GM13977 (cell line): ENCODE measurements at regions not wholly inside any gene's neighbourhood (a gene's known extent, or its start where the extent isn't known, plus 50 kb on each side); places are given as distances from the start of the nearest gene placed in this dataset.

Experiments
- DNase-seq: peaks from one replicate; pipeline ENCODE4 v3.0.0; 2012; ENCODE audit warnings: low spot score
- in situ Hi-C: fragments of 300-500 bp; cut with MboI; formaldehyde crosslinking; loops from one replicate; pipeline ENCODE4 v1.12.0; 2022; ENCODE audit warnings: low sequenced_read_pairs, low pct_unique_long_range_greater_than_20kb, mixed read lengths, inconsistent platforms; ENCODE audit not compliant: unreplicated experiment
- TF ChIP-seq, protein P1 (sequence below): IDR thresholded peaks from 2 replicates; pipeline ENCODE4 v1.5.1; 2012; ENCODE audit warnings: mild to moderate bottlenecking, control low read depth; ENCODE audit not compliant: insufficient read depth; ENCODE audit errors: extremely low read depth, missing control alignments

DNA sequence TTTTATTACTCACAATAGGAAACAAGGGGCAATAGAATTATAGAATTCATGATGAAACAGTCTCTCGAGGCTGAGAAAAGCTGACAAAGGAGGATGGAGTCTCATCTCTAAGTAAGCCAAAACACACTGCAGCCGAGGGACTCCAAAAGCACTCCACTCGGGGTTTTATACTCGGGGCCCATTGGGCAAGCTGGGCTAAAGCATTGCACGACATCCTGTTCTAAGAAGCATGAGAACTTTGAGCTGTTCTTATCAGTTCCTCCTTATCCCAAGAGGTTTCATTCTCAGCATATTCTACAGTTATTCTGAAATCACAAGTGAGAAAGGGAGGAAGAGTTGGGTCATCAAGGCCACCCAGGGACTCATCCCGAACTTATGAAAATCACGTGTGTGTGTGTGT, 1475.5 kb downstream of the PCDH18 start:
- no peak for DNase-seq
- in situ Hi-C loops = no loop called here
- TF ChIP-seq, protein P1, sequence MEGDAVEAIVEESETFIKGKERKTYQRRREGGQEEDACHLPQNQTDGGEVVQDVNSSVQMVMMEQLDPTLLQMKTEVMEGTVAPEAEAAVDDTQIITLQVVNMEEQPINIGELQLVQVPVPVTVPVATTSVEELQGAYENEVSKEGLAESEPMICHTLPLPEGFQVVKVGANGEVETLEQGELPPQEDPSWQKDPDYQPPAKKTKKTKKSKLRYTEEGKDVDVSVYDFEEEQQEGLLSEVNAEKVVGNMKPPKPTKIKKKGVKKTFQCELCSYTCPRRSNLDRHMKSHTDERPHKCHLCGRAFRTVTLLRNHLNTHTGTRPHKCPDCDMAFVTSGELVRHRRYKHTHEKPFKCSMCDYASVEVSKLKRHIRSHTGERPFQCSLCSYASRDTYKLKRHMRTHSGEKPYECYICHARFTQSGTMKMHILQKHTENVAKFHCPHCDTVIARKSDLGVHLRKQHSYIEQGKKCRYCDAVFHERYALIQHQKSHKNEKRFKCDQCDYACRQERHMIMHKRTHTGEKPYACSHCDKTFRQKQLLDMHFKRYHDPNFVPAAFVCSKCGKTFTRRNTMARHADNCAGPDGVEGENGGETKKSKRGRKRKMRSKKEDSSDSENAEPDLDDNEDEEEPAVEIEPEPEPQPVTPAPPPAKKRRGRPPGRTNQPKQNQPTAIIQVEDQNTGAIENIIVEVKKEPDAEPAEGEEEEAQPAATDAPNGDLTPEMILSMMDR = no peak

DNA sequence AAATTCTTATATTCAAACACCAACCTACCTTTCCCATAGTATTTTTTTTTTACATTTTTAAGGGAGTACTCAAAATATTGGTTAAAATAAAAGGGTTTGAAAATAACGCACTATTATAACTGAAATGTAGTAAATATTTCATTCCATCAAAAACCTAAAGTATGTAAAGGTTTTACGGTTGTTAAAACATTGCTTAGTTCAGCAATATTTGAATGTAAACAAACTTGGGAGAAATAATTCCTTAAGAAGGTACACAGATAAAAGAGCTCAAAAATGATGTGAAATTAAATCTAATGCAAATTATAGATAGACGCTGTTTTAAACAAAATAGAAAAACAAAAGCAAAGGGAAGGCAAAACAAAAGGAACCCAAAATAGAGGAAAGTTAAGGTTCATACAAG, 1476.9 kb downstream of the PCDH18 start:
- TF ChIP-seq, protein P1 = no peak
- in situ Hi-C loops = no loop called here
- DNase-seq = no peak

DNA sequence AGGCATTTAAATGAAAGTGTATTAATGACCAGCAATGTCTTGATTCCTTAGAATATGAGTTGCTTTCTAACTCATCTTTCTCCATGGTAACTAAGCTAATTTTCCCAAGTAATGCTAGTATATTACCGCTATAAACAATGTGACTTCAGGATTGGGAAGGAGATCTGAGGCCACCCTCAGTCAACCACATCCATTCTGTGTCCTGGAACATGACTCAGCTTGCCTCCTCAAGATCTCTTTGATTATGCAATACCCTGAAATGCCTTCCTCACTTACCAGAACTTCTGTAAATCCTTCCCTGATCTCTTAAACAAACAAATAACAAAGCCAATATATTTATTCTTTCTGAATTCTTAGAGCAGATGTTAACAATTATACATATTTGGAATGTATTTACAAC, 1495.5 kb downstream of the PCDH18 start:
- in situ Hi-C loops = no loop called here
- no peak for DNase-seq
- TF ChIP-seq, protein P1 = no peak

DNA sequence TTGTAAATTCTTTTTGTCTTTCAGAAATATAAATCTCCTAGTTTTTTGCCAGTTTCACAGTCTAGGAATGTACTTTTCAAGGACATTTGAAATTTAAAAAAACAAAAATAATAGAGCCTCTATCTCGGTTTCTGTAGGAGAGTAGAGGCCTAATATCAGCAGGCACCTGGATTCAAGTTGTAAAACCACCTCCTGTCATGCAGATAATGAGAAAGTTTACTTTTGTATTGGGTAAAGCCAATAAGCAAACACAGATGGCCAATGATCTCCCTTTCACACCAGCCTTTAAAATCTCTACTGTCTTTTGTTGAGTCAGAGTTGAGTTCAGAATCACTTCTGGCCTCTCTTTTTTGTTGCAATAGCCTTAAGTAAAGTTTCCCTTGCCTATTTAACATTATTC, 1499.9 kb downstream of the PCDH18 start:
- TF ChIP-seq, protein P1 = no peak
- in situ Hi-C loops = no loop called here
- no peak for DNase-seq

DNA sequence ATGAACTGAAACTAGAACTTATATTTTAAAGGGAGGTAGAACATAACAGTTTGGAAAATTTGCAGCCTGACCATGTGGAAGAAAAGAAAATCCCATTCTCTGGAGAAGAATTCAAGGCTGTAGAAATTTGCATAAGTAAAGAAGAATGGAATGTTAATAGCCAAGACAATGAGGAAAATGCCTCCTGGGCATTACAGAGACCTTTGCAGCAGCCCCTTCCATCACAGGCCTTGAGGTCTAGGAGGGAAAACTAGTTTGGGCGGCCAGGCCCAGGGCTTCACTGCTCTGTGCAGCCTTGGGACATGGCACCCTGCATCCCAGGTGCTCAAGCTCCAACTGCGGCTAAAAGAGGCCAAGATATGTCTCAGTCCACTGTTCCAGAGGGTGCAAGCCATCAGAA, 1506.8 kb downstream of the PCDH18 start:
- in situ Hi-C loops = no loop called here
- DNase-seq = no peak
- TF ChIP-seq, protein P1 = no peak

DNA sequence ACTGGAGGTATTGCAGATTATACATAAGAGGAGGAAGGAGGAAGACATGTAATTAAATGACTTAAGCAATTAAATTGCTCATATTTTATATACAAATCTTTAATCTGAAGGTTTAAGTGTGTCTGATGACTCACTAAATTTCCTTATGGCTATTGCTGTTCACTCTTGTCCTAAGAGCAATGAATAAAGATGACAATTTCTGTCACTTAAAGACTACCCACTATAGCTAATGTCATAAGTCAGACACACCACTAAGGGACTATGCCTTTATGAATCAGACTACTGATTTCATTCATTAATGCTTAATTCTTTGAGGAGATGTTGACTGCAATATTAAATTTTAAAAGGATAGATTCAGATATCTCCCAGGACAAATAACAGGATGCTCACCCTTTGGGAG, 1514.7 kb downstream of the PCDH18 start:
- TF ChIP-seq, protein P1 = no peak
- DNase-seq = no peak
- in situ Hi-C loops = no loop called here

DNA sequence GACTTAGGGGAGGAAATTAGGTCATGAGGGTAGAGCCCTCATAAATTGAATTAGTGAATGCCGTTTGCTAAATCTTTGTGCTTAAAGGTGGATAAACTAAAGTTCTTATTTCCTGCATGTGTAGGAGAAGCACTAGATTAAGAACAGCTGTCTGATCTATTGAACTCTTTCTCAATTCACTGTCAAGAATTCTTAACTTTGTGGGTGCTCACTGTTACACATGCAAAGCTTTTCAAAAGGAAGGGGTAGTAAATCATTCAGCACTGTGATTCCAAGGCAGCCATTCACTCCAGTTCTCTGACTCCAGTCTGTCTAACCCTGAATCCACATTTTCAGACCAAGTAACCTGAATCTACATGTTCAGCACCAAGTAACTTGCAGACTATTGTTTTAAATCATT, 1520.1 kb downstream of the PCDH18 start:
- no peak for DNase-seq
- in situ Hi-C loops = no loop called here
- TF ChIP-seq, protein P1 = no peak
